GM21786 (cell line): ENCODE measurements at regions not wholly inside any gene's neighbourhood (a gene's known extent, or its start where the extent isn't known, plus 50 kb on each side); places are given as distances from the start of the nearest gene placed in this dataset.

Source experiments
- ATAC-seq: cut with Tn5 transposase; IDR thresholded peaks from one replicate; pipeline ENCODE4 v1.9.1; 2021; ENCODE audit not compliant: unreplicated experiment

DNA sequence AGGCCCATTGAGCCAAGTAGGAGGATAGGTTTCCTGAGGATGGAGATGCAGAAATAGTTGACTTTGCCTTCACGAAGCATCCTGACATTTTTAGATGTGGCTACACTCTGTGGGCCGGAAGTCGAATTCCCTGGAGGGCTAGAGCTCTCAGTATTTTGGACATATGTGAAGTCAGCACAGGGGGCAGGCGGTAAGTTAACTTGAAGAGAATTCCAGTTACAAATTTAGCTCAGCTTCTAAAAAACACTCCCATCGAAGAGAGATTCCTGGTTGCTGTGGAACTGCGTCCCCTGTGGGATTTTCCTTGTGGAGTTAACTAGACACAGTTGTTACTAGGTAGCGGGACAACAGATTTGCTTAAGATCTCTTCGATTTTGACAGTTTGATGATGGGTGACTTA lies 161.9 kb upstream of the RGMA start:
- ATAC-seq = no peak

DNA sequence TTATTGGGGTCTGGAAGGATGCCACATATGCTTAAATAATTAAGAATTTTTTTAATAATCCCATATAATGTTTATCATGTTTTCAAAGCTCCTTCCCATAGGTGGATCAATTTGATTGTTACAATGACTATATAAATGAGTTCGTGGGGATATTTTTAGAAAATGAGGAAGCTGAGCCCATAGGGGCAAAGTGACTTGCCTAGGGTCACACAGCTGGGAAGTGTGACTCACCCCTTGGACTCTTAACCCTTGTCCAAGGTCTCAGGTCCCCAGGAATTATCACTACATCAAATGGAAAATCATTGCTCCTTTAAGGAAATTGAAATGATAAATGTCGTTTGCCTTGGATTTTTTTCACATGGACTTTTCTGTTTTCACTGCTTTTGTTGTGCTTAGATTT lies 161.2 kb upstream of the RGMA start:
- no peak for ATAC-seq

DNA sequence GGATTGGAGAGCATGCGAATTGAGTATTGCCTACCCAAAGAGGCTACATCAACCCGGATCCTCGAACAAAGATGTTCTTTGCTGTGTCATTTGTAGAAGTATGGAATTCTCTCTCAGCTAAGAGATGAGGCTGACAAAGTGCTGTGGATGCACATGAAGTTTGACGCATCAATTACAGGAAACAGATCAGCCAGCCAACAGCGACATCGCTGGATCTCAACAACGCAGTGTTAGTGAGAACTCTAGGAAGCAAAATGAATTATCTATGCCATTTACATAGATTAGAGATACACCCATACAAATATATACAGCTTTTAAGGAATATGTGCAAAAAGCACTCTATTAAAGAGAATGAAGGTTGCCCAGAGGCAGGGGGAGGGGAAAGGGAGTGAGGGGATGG lies 160.6 kb upstream of the RGMA start:
- no peak for ATAC-seq

DNA sequence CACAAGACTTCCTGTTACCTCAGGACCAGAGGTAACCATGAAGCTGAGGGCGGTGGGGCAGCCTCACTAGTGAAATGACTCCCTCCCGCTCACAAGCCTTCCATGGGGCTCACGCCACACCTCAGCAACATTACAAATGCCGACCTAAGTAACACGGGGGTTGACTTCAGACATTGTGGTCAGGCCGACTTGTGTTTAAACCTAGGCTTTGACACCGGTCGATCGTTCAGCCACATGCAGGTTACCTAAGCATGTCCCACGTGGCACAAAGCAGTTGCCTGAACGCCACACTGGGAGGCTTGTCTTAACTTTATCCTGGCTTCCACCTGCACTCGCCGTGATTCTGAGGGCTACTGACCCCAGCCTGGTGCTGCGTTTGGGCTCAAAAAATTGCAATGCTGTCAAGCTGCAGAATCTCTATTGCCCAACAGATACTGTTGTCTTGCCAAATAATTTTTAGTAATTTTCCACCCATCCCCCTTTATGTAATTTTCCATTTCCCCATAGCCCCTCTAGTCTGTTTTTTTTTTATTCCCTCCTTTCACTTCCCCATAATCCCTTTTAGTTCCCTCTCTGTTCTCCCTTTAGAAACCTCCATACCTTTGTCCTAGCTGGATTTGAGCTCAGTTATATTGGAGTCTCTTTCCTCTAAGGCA lies 158.6 kb upstream of the RGMA start:
- ATAC-seq = no peak

DNA sequence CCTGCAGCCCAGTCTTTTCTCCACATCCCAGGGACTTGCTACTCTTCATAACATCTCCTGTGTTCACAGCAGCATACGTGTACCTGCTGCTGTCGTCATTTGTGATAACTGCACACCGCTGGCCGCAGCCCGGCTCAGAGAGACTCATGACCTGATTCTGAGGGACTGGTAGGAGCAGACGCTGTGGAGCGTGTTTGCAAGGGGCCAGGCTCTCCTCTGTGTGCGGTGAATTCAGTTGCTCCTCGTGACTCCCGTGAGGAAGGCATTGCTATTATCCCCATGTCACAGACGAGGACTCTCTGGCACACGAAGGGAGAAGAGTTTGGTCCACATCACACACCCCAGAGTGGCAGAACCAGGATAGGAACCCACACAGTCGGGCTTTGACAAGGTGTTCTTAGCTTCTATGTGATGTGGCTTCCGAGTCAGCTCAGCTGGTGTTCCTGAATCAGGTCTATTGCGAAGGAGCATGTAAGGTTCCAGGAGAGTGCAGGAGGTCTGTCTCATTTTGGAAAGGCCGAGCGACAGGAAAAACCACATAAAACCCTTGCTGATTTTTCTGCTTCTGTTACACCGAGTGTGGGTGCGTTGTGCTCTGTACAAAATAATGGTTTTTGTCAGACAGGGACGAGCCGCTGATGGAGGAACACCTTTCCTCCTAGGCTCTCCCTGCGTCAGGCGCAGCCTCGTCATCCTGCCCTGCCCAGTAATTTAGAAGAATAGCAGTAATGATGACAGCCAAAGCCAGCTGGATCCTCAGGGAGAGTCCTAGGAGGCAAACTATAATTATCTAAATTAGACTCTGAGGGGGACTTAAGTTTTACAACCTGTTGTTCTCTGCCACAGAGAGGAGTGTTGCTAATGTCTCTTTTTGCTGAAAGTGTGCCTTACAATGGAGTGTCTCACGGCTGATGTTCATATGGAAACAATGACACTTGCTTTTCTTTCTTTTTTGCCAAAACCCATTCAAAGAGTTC lies 157.5 kb upstream of the RGMA start:
- no peak for ATAC-seq

DNA sequence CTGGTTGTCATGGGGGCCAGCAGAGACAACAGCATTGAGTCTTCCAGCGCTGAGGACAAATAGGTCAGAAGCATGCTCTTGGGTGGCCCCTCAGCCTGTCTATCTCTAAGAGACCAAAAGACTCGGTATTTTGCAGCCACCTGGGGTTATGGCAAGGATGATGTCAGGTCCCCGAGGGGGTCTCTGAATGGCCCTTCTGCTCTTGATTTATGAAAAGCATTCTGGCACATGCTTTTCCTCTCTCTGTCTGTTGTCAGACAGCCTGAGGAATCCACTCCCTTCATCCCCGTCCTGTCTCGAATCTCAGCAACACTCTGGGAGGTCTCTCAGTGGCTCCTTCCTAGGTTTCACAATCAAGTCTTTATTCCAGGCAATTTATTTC lies 156.6 kb upstream of the RGMA start:
- ATAC-seq = no peak

DNA sequence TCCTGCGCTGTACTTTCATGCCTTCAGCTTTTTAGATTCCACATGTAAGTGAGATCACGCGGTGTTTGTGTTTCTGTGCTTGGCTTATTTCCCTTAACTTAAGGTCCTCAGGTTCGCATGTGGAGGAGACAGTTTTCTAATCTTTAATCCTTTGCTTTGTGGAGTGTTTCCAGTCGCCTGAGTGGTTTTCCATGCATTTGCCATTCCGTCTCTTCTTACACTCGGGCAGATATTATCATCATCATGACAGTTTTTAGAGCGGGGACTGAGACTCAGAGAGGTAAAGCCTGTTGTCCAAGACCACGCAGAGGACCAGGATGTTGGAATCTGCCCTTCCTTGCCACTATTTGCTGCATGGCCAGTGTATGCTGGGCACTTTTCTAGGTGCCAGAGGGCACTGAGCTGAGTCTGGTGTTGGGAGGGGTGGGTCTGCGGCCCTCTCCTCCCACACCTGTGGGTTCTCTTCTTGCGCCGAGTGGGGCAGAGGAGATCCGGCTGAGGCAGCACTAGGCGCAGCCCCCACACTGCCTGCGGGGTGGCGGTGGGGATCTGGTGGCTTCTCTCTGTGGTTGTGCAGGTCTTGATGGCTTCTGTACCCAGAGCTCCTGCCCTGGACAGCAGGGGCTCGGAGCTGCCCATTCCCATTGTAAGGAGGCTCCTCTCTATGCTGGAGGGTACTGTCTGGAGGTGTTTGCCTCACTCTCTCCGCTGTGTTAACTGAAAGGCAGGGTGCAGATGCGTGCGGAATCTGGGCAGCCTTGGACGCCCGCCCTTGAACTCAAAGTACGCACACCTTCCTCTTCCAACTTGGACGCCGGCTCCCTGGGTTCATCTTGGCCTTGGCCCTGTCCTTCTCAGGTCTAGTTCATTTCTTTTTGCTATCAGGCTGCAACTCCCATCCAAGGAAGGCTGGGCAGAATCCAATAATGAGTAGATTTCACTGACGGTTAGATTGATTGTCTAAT lies 156.0 kb upstream of the RGMA start:
- no peak for ATAC-seq

DNA sequence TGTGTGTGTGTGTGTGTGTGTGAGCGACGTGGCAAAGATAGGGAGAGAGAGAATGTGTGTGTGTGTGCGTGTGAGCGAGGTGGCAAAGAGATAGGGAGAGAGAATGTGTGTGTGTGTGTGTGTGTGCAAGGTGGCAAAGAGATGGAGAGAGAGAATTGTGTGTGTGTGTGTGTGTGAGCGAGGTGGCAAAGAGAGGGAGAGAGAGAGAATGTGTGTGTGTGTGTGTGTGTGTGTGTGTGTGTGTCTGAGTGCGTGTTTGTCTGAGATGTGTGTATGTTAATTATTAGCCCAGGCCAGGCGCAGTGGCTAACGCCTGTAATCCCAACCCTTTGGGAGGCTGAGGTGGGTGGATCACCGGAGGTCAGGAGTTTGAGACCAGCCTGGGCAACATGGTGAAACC lies 154.6 kb upstream of the RGMA start:
- ATAC-seq = no peak

DNA sequence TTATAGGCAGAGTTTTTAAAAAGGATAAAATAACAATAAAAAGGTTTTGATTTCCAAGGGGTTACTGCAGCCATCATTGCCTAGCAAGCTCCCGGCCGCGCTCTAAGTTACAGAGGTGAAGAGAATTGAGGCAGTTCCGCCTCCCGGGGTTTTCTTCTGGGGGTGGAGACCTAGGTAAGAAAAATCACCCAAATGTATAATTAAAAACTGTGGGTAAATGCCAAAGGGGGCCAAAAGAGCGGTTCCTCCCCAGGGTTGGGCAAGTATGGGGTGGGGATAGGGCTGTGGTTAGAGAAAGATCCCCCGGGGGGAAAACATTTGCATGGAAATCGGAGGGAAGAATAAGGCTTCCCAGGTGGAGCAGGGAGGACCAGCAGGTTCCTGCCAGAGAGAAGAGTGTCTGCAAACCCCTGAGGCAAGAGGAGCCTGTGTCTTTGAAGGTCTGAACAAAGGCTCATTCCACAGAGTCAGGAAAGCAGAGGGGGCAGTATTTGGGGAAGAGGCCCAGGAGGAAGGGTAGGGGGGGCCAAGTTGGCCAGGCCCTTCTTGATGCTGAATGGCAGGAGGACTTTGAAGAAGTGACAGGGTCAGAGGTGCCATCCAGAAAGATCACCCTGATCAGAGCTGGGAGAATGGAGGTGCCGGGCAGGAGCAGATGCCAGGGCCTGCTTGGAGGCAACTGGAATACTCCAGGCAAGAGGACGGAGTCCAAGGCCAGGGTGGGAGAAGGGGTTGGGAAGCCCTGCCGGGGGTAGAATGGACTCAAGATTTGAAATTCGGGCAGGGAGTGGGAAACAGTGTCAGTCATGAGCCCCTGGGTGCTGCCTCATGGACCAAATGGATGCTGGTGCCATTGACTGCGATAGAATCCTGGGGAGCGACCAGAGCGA lies 152.9 kb upstream of the RGMA start:
- ATAC-seq = no peak

DNA sequence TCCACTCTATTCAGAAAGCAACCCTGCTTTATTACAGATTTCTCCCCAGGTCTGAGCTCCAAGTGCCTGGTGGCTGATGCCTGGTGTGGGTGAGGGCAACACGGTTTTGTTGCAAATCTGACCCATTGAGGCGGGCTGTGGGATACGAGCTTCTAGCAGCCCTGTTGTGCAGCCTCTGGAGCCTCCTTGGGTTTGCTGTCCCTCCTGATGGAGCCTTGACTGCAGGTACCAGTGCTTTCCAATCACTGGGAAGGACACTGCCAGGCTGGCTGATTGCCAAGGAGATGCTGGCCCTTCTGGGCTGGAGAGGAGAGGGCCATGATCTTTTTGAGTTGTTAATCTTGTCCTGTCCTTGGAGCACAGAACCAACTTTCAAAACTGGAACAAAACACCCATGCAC lies 151.0 kb upstream of the RGMA start:
- no peak for ATAC-seq

DNA sequence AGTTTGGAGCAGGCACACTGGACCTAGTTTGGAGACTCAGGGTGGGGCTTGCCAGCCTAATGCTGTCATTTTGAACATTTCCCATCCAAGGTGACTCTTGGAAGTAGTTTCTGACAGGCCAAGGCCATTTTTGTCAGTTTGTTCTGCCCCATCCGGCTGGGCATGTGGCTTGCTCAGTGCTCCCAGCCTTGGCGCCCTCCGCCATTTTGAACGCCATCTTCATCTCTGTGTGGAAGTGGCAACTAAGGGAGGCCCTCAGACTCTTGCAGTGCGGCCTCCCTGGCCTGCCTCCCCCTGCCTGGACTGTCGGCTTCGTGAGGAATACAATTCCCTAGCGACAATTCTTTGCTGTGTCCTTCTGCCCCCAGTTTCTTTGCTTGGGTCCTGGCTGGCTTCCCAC lies 150.6 kb upstream of the RGMA start:
- ATAC-seq = no peak

DNA sequence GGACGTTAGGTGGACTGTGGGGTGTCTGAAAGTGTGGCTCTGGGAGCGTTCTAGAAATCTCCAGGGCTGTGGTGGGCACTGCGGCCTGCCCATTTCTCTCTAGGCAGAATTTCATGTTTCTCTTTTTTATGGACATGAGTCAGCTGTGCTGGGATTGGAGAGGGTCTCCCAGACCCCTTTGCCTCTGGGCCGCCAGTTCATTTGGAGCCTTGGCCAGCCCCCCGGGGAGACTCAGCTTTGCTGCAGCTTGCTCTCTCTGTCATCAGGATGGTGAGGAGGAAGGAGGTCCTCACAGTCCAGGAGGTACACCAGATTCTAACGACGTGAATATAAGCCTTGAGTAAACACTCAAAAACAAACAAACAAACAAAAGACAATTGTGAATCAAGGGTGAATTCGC lies 149.6 kb upstream of the RGMA start:
- ATAC-seq = no peak

DNA sequence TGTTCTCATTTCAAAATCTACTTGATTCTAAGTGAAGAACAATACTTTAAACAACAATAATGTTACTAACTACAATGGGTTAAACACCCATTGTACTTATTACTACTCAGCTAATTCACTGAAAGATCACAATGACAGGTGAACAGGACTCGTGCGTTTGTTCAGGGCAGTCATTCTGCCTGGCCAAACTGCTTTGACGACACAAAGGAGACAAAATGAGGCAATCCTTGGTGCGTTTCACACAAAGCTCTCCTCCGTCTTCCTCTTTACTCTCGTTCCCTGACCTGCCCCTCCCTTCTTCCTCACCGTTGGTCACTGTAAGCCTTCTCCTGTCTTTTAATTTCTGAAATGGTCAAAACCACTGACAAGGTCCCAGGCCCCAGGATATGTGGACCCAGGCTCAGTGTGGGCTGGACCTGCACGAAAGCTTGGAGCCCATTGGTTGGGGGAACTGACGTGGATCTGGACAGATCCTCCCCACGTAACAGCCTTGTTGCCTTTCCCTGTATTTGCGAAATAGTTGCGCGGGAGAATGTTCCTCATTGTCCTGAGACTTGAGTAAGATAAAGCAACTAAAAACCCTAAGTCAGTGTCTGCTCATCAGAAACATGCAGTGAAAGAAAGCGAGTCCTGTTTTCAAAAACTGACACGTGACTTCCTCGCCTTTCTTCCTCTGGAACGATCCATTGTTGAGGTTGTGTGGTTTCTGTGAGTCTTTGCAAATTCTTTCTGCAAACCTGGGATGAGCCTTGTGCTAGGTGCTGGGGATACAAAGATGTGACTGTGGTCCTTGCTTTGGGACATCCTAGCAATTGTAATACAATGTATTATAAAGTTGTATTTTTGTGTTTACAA lies 147.1 kb upstream of the RGMA start:
- ATAC-seq = no peak

DNA sequence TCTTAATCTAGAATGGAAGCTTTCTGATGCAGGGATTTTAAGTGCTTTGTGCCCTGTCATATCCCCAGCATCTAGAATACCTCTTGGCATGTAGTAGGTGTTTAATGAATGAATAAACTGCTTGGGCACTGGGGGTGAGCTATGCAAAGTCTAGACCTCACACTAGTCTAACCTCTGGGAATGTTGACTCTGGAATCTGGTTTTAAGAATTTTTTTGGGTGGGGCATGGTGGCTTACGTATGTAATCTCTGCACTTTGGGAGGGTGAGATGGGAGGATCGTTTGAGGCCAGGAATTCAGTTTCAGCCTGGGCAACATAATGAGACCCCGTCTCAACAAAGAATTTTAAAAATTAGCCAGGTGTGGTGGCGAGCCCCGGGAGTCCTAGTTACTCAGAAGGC lies 146.3 kb upstream of the RGMA start:
- ATAC-seq = no peak

DNA sequence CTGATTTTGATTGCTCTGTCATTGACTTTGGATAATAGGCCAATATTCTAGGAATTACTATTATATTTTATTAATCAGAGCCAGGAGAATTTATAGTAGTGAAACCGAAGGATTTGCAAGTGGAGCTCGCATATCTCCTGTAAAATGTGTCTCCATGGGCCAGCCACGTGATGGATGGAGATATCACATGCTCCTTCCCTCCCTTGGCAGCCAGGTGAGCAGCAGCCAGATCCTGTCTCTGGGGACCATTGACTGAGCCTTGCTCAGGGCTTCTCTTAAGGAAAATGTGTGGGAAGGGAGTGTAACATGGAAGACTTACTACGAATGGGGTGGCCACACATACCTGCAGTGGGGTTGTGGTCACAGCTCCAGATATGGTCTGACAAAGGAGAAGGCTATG lies 144.7 kb upstream of the RGMA start:
- ATAC-seq = no peak

DNA sequence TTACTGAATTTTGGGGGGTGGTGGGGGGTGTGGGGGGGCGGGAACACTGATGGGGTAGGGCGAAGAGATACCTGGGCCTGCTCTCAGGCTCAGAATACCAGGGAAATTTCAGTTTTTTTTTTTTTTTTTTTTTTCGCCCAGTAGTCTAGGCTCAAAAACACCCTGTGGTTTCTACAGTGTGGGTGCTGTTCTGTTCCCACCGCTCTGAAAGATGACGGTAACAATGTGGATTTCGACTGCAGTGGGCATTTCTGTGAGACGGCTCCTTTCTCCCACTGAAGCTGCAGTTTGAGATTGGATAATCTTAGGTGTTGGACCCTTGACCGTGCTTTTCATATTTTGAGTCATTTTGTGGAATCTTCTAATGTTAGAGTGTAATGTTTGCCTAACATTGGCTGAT lies 143.8 kb upstream of the RGMA start:
- ATAC-seq = no peak

DNA sequence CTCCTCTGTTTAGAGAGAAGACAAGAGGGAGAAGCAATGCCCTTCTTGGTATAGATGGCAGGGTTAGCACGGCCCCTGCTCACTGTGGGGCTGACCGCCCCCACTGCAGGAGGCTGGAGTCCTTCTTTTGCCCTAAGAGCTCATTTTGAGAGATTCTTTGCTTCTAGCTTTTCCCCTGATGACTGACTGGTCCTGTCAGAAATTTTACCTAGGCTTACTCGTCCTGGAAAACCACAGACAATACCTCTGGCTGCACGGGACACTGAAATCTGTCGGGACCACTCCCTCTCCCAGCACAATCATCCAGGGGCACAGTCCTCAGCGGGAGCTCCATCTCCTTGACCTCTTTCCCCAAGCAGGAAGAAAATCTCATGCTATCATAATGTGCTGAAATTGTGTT lies 143.0 kb upstream of the RGMA start:
- ATAC-seq = no peak

DNA sequence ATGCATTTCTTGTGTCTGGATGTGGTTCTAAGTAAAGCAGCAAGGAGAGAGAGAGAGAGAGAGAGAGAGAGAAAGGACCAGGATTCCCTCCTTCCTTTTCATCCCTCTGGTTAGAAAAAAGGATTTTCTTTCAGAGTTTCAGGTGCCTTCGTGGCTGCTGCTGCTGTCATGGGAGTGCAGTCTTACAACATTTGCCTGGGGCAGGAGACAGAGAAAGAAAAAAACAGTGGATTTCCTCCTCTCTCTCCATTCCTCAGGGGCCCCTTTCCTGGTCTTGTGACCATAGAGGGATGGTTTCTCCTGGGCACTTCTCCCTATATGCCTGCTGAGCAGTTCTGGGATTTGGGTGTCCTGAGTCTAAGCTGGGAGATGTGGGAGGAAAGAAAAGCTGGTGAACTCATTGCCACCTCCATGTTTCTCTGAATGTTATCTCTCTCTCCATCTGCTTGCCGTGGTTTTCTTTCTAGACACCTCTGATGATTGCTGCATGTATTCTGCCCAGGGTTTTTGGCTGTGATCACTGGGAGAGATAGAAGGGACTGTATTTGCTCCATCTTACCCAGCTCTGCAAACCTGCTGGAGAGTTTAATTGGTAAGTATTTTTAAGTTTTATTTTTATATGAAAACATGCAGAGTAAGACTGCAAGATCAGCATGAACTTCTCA lies 142.4 kb upstream of the RGMA start:
- ATAC-seq = no peak

DNA sequence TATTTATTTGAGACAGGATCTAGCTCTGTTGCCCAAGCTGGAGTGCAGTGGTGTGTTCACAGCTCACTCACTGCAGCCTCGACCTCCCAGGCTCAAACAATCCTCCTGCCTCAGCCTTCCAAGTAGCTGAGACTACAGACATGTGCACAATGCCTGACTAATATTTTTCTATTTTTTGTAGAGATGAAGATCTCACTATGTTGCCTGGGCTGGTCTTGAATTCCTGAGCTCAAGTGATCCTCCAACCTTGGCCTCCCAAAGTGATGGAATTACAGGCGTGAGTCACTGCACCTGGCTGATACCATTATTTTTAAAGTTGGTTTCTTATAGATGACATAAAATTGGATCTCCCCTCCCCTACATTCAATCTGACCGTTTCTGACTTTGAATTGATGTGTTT lies 139.5 kb upstream of the RGMA start:
- no peak for ATAC-seq
